H1 (cell line): ENCODE measurements at regions not wholly inside any gene's neighbourhood (a gene's known extent, or its start where the extent isn't known, plus 50 kb on each side); places are given as distances from the start of the nearest gene placed in this dataset.

Experiments used
- ATF3 ChIP-seq: IDR thresholded peaks from 2 replicates; pipeline ENCODE4 v1.6.1; 2011; ENCODE audit warnings: low read depth, mild to moderate bottlenecking, low read length; ENCODE audit not compliant: insufficient read depth
- GABPA ChIP-seq: IDR thresholded peaks from 2 replicates; pipeline ENCODE4 v1.6.1; 2011; ENCODE audit warnings: mild to moderate bottlenecking, low read length, moderate library complexity, borderline replicate concordance; ENCODE audit not compliant: insufficient read depth
- HDAC6 ChIP-seq: IDR thresholded peaks from one replicate; pipeline ENCODE4 v1.7.1; 2012; ENCODE audit warnings: low read depth, mild to moderate bottlenecking, inconsistent platforms, low read length, moderate library complexity
- PHF8 ChIP-seq: fragments of 200-600 bp; sonication (generic); conservative IDR thresholded peaks from 2 replicates; pipeline ENCODE4 v1.7.1; 2012; ENCODE audit warnings: low read depth, mild to moderate bottlenecking, inconsistent platforms, low read length, moderate library complexity
- SIX5 ChIP-seq: IDR thresholded peaks from 2 replicates; pipeline ENCODE4 v1.6.1; 2011; ENCODE audit warnings: mild to moderate bottlenecking, low read depth, low read length

- no peak for TF ChIP-seq SIX5
- no peak for TF ChIP-seq PHF8
- TF ChIP-seq ATF3, result no peak
- no peak for TF ChIP-seq HDAC6
- no peak for TF ChIP-seq GABPA
Observed at GRCh38 chr1:118589238-118589846, 398.8 kb downstream of the TBX15 start (continued).
